ENCODE measurements at regions not wholly inside any gene's neighbourhood (a gene's known extent, or its start where the extent isn't known, plus 50 kb on each side); places are given as distances from the start of the nearest gene placed in this dataset.

DNA sequence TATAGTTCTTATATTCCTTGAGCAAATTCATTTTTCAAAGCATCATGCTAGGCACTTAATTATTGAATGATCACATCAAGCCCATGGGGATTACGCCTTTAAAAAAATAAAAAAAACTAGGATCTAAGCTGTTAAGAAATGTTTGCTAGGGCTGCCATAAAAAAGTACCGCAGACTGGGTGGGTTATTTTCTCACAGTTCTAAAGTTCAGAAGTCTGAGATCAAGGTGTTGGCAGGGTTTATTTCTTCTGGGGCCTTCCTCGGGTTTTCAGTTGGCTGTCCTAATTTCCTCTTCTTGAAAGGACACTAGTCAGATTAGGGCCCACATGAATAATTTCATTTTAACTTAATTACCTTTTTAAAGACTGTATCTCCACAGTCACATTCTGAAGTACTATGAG, 165.6 kb upstream of the RIMS1 start:
- Histone ChIP-seq H3K4me1 (replicated peaks in 1 of 2) (no peaks in the 10 kb centered on the region), H3K27ac (no peak overlapping the region), H3K27me3 (no peaks in the 10 kb centered on the region), H3K9me3 (replicated peaks in 1 of 3) (no peaks in the 10 kb centered on the region), H3K36me3 (replicated peaks in 1 of 2) (no peaks in the 10 kb centered on the region), H3K4me3 (no peak overlapping the region)
- no peak for DNase-seq
- WGBS, 4 donors, result 37 to 61% (median 56%) methylated on average over 3 of the region's 3 CpGs
- TF ChIP-seq, protein P1, sequence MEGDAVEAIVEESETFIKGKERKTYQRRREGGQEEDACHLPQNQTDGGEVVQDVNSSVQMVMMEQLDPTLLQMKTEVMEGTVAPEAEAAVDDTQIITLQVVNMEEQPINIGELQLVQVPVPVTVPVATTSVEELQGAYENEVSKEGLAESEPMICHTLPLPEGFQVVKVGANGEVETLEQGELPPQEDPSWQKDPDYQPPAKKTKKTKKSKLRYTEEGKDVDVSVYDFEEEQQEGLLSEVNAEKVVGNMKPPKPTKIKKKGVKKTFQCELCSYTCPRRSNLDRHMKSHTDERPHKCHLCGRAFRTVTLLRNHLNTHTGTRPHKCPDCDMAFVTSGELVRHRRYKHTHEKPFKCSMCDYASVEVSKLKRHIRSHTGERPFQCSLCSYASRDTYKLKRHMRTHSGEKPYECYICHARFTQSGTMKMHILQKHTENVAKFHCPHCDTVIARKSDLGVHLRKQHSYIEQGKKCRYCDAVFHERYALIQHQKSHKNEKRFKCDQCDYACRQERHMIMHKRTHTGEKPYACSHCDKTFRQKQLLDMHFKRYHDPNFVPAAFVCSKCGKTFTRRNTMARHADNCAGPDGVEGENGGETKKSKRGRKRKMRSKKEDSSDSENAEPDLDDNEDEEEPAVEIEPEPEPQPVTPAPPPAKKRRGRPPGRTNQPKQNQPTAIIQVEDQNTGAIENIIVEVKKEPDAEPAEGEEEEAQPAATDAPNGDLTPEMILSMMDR (IDR thresholded peaks at IDR 0.05), result no peak
- no peak for TF ChIP-seq POLR2A (IDR thresholded peaks at IDR 0.05)
- intact Hi-C loops (cut with DNase I), result no loop called here

DNA sequence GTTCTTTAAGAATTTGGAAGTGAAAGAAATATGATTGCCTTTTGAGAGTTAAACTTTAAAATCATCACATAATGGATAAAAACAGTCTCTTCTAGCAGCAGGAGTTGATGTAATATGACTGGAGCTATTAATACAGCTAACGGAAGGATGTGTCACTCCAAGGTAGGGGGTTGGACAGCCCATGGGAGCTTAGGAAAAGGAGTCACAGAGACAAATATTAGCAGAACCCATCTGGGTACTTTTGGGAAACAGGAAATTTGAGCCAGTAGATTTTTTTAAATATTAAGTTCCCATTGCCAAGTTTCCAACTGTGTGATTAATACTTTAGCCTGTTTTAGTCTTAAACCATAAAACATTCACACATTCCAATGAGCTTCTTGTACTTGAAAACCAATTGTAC, 164.7 kb upstream of the RIMS1 start:
- no peaks in the 10 kb centered on the region for H3K27me3 ChIP-seq
- TF ChIP-seq, protein P1 (IDR thresholded peaks at IDR 0.05), result no peak
- TF ChIP-seq POLR2A (IDR thresholded peaks at IDR 0.05), result no peak
- no peak overlapping the region for H3K27ac ChIP-seq
- no peaks in the 10 kb centered on the region for H3K4me1 ChIP-seq (replicated peaks in 1 of 2)
- WGBS, 4 donors, result 39 to 65% (median 51%) methylated on average over 1 of the region's 1 CpG
- DNase-seq, result peak in 1 of 7 donors; percentile 1
- H3K4me3 ChIP-seq, result no peak overlapping the region
- intact Hi-C loops (cut with DNase I), result no loop called here
- no peaks in the 10 kb centered on the region for H3K9me3 ChIP-seq (replicated peaks in 1 of 3)
- no peaks in the 10 kb centered on the region for H3K36me3 ChIP-seq (replicated peaks in 1 of 2)

DNA sequence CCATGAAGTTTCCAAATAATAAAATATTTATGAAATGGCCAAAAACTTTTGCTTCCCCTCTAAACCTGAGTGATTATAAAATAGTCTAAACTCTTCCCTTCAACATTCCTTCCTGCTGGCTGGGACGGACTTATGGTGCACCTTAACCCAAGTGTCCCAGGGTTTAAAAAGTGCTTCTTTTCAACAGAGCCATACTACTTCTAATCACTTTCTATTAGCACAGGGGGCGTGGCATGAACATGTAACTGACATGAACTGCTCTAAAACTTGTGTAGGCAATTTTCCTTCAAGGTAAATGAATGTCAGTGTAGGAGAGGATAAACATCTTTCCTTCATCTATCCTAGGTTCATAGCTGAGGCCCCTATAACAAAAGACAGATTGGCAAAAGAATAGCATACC, 163.6 kb upstream of the RIMS1 start:
- no peak for TF ChIP-seq POLR2A (IDR thresholded peaks at IDR 0.05)
- TF ChIP-seq, protein P1 (IDR thresholded peaks at IDR 0.05), result no peak
- 60 to 88% (median 69%) methylated on average over 2 of the region's 2 CpGs for WGBS, 4 donors
- H3K27ac ChIP-seq, result no peak overlapping the region

DNA sequence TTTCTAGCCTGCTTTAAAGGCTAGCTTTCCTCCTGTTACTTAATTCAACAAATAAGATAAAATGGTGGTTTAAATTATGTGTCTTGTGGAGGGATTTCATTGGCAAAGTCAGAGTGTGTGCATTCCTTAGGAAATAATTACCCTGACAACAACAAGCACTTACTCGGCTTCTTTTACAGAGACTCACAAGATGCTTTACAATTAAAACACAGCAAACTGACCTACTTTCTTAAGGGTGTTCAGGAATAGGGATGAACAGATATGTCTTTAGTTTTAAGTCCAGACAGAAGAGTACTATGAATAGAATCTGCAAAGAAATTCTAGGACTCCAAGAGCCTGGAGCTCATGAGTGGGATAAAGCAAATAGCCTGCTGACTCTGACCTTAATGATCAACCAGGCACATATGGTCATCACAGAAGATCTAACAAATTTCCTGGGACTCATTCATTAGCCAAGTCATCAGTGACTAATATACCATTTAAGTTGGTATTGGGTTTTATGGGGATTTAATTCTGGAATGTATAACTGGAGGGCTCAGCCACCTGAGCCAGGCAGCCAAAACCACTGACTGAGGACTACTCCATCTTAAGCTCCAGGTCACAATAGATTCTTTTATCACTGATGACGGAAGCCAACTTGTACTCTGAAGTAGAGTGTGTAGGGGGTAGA, 161.8 kb upstream of the RIMS1 start:
- no peaks in the 10 kb centered on the region for H3K27me3 ChIP-seq
- no peaks in the 10 kb centered on the region for H3K4me1 ChIP-seq (replicated peaks in 1 of 2)
- intact Hi-C loops (cut with DNase I), result no loop called here
- TF ChIP-seq, protein P1 (IDR thresholded peaks at IDR 0.05), result no peak
- TF ChIP-seq POLR2A (IDR thresholded peaks at IDR 0.05), result no peak
- H3K27ac ChIP-seq, result no peak overlapping the region
- H3K36me3 ChIP-seq (replicated peaks in 1 of 2), result no peaks in the 10 kb centered on the region
- H3K4me3 ChIP-seq, result no peak overlapping the region
- 76 to 83% (median 80%) methylated on average over 2 of the region's 2 CpGs for WGBS, 4 donors
- H3K9me3 ChIP-seq (replicated peaks in 1 of 3), result no peaks in the 10 kb centered on the region
- DNase-seq, result no peak

More for the DNA sequence above, 163.6 kb upstream of the RIMS1 start:
- Histone ChIP-seq H3K4me3 (no peak overlapping the region), H3K9me3 (replicated peaks in 1 of 3) (no peaks in the 10 kb centered on the region), H3K36me3 (replicated peaks in 1 of 2) (no peaks in the 10 kb centered on the region), H3K27me3 (no peaks in the 10 kb centered on the region), H3K4me1 (replicated peaks in 1 of 2) (no peaks in the 10 kb centered on the region)
- intact Hi-C loops (cut with DNase I), result no loop called here
- no peak for DNase-seq
